H1 (cell line): ENCODE measurements at regions not wholly inside any gene's neighbourhood (a gene's known extent, or its start where the extent isn't known, plus 50 kb on each side); places are given as distances from the start of the nearest gene placed in this dataset.

Experiments
- CTCF ChIA-PET: fragments of 300-600 bp; sonication (Branson Sonifier 250); formaldehyde crosslinking; loops from one replicate; lab custom pipeline; 2021; ENCODE audit not compliant: partially characterized antibody; lab: Charles Lee
- POLR2A ChIA-PET: fragments of 300-600 bp; sonication (Branson Sonifier 250); formaldehyde crosslinking; loops from one replicate; lab custom pipeline; 2021; ENCODE audit warnings: inconsistent platforms; ENCODE audit not compliant: partially characterized antibody; lab: Charles Lee
- DNase-seq, 2 experiments: peaks; one replicate each; pipeline versions ENCODE4 v3.0.0 to v3.0.0-alpha.2; 2010 to 2022; ENCODE audit warnings: low spot score in 2 of 2, low read depth in 1 of 2, mixed read lengths in 1 of 2
- FAIRE-seq: peaks from 2 replicates; lab custom pipeline; 2011; peaks lifted over from hg19 to GRCh38; lab: Jason Lieb, UNC
- H2AFZ ChIP-seq: 2 replicates; pipeline ENCODE4 v1.8.1; 2012; ENCODE audit warnings: low read length, inconsistent platforms
- H2AK5ac ChIP-seq: 2 replicates; pipeline ENCODE4 v1.6.1; 2013; ENCODE audit warnings: low read depth, low read length
- H2BK120ac ChIP-seq: replicated peaks from 2 replicates; pipeline ENCODE3; 2013; ENCODE audit warnings: low read depth, low read length, inconsistent platforms
- H2BK12ac ChIP-seq: 2 replicates; pipeline ENCODE4 v1.6.1; 2013; ENCODE audit warnings: low read depth, low read length
- H2BK15ac ChIP-seq: 2 replicates; pipeline ENCODE4 v1.6.1; 2013; ENCODE audit warnings: low read length
- H2BK20ac ChIP-seq: 2 replicates; pipeline ENCODE4 v1.6.1; 2013; ENCODE audit warnings: low read length
- H2BK5ac ChIP-seq: 2 replicates; pipeline ENCODE4 v1.6.1; 2013; ENCODE audit warnings: low read depth, low read length
- H3K14ac ChIP-seq: 2 replicates; pipeline ENCODE4 v1.6.1; 2013; ENCODE audit warnings: inconsistent platforms; ENCODE audit not compliant: insufficient read length
- H3K18ac ChIP-seq: 2 replicates; pipeline ENCODE4 v1.6.1; 2013; ENCODE audit warnings: low read length; ENCODE audit errors: extremely low read depth
- H3K23ac ChIP-seq: 2 replicates; pipeline ENCODE4 v1.6.1; 2013; ENCODE audit warnings: inconsistent platforms; ENCODE audit not compliant: insufficient read length
- H3K23me2 ChIP-seq: 2 replicates; pipeline ENCODE4 v1.6.1; 2013; ENCODE audit warnings: low read depth, low read length
- H3K27ac ChIP-seq: 2 replicates; pipeline ENCODE4 v1.6.1; 2011; ENCODE audit warnings: low read depth, low read length, inconsistent platforms
- H3K27me3 ChIP-seq, 4 experiments: replicated peaks in 1 of 4; 1 replicate in 1 of 4; 2 replicates in 3 of 4; pipeline versions ENCODE4 v1.6.1 to v1.8.1; 2011 to 2013; ENCODE audit warnings: low read length in 3 of 4, mild to moderate bottlenecking in 3 of 4, inconsistent platforms in 2 of 4, mixed read lengths in 2 of 4, moderate library complexity in 1 of 4; ENCODE audit not compliant: control insufficient read depth in 3 of 4, insufficient read depth in 3 of 4; ENCODE audit errors: extremely low read depth in 1 of 4
- H3K36me3 ChIP-seq, 4 experiments: 2 replicates each; pipeline versions ENCODE4 v1.6.1 to v1.8.1; 2011 to 2013; ENCODE audit warnings: mild to moderate bottlenecking in 4 of 4, low read length in 3 of 4, moderate library complexity in 2 of 4, control low read depth in 1 of 4, inconsistent platforms in 1 of 4; ENCODE audit not compliant: insufficient read depth in 4 of 4, control insufficient read depth in 2 of 4
- H3K4ac ChIP-seq: replicated peaks from 2 replicates; pipeline ENCODE3; 2013; ENCODE audit warnings: low read length, low read depth, mixed read lengths, inconsistent platforms; ENCODE audit not compliant: insufficient read length
- H3K4me1 ChIP-seq, 4 experiments: replicated peaks in 1 of 4; 1 replicate in 1 of 4; 2 replicates in 3 of 4; pipeline versions ENCODE4 v1.6.1 to v1.8.1; 2011 to 2013; ENCODE audit warnings: low read length in 3 of 4, inconsistent platforms in 2 of 4, mixed read lengths in 1 of 4; ENCODE audit not compliant: insufficient read depth in 4 of 4, control insufficient read depth in 3 of 4
- H3K4me2 ChIP-seq, 2 experiments: 2 replicates each; pipeline versions ENCODE4 v1.6.1 to v1.8.1; 2011 to 2013; ENCODE audit warnings: low read depth in 2 of 2, low read length in 2 of 2, control low read depth in 1 of 2, inconsistent platforms in 1 of 2, mild to moderate bottlenecking in 1 of 2; ENCODE audit not compliant: insufficient read depth in 1 of 2
- H3K4me3 ChIP-seq, 4 experiments: fragments of 200-600, 300-600 bp in 1 of 4; sonication (generic), shearing (Covaris generic), sonication (Bioruptor Twin) in 1 of 4; 2 replicates each; pipeline versions ENCODE4 v1.5.1 to v1.8.1; 2011 to 2016; ENCODE audit warnings: low read length in 4 of 4, low read depth in 3 of 4, control low read depth in 2 of 4, inconsistent platforms in 2 of 4, mild to moderate bottlenecking in 2 of 4, mixed read lengths in 1 of 4, moderate library complexity in 1 of 4; ENCODE audit not compliant: insufficient read depth in 2 of 4; ENCODE audit errors: extremely low read depth in 1 of 4
- H3K56ac ChIP-seq: replicated peaks from 2 replicates; pipeline ENCODE3; 2013; ENCODE audit warnings: low read depth, mild to moderate bottlenecking, mixed read lengths, low read length, inconsistent platforms; ENCODE audit not compliant: insufficient read length
- H3K79me1 ChIP-seq: 2 replicates; pipeline ENCODE4 v1.6.1; 2013; ENCODE audit warnings: low read depth, low read length, control low read depth
- H3K79me2 ChIP-seq, 2 experiments: 2 replicates each; pipeline versions ENCODE4 v1.6.1 to v1.8.1; 2012 to 2013; ENCODE audit warnings: low read length in 2 of 2, mild to moderate bottlenecking in 2 of 2, inconsistent platforms in 1 of 2; ENCODE audit not compliant: insufficient read depth in 2 of 2, control insufficient read depth in 1 of 2
- H3K9ac ChIP-seq, 4 experiments: replicated peaks in 1 of 4; 1 replicate in 1 of 4; 2 replicates in 3 of 4; pipeline versions ENCODE4 v1.6.1 to v1.8.1; 2011 to 2013; ENCODE audit warnings: low read depth in 3 of 4, low read length in 3 of 4, control low read depth in 2 of 4, mild to moderate bottlenecking in 2 of 4, moderate library complexity in 2 of 4, inconsistent platforms in 1 of 4; ENCODE audit errors: extremely low read depth in 1 of 4
- H3K9me3 ChIP-seq, 2 experiments: 2 replicates each; pipeline versions ENCODE4 v1.6.1 to v1.8.1; 2012 to 2013; ENCODE audit warnings: mild to moderate bottlenecking in 2 of 2, moderate library complexity in 2 of 2, control low read depth in 1 of 2, inconsistent platforms in 1 of 2, low read depth in 1 of 2, low read length in 1 of 2, mixed read lengths in 1 of 2; ENCODE audit not compliant: insufficient read depth in 2 of 2
- H4K20me1 ChIP-seq, 2 experiments: replicated peaks in 1 of 2; 2 replicates each; pipeline versions ENCODE3 to v1.8.1; 2011 to 2013; ENCODE audit warnings: inconsistent platforms in 2 of 2, low read length in 2 of 2, mild to moderate bottlenecking in 1 of 2; ENCODE audit not compliant: insufficient read depth in 2 of 2, control insufficient read depth in 1 of 2
- H4K5ac ChIP-seq: 2 replicates; pipeline ENCODE4 v1.6.1; 2013; ENCODE audit warnings: low read length, low read depth, mixed read lengths, inconsistent platforms; ENCODE audit not compliant: insufficient read length
- H4K8ac ChIP-seq: 2 replicates; pipeline ENCODE4 v1.8.0; 2013; ENCODE audit warnings: mild to moderate bottlenecking, moderate library complexity, low read length, inconsistent platforms; ENCODE audit not compliant: insufficient read depth; ENCODE audit errors: extremely low read depth
- H4K91ac ChIP-seq: replicated peaks from 2 replicates; pipeline ENCODE3; 2013; ENCODE audit warnings: low read length, mixed read lengths, inconsistent platforms; ENCODE audit not compliant: insufficient read length
- ASH2L ChIP-seq: fragments of 200-600, 300-600 bp; sonication (generic); IDR thresholded peaks from one replicate; pipeline ENCODE4 v1.7.1; 2017; ENCODE audit warnings: low read length
- ATF2 ChIP-seq: IDR thresholded peaks from 2 replicates; pipeline ENCODE4 v1.6.1; 2012; ENCODE audit warnings: low read length, inconsistent platforms
- E2F6 ChIP-seq: IDR thresholded peaks from 2 replicates; pipeline ENCODE4 v1.6.1; 2012; ENCODE audit warnings: inconsistent platforms
- HDAC2 ChIP-seq, 2 experiments: fragments of 300-600 bp in 1 of 2; sonication (generic) in 1 of 2; IDR thresholded peaks; 2 replicates each; pipeline ENCODE4 v1.6.1; 2011 to 2012; ENCODE audit warnings: low read depth in 2 of 2, low read length in 2 of 2, mild to moderate bottlenecking in 2 of 2, moderate library complexity in 2 of 2, borderline replicate concordance in 1 of 2, inconsistent platforms in 1 of 2
- KDM5A ChIP-seq: fragments of 200-600 bp; IDR thresholded peaks from 2 replicates; pipeline ENCODE4 v1.7.1; 2012; ENCODE audit warnings: mild to moderate bottlenecking, low read length, inconsistent platforms, mixed read lengths
- MAX ChIP-seq: IDR thresholded peaks from 2 replicates; pipeline ENCODE4 v1.6.1; 2012; ENCODE audit warnings: inconsistent platforms
- NRF1 ChIP-seq: IDR thresholded peaks from 2 replicates; pipeline ENCODE4 v1.6.1; 2011; ENCODE audit warnings: mild to moderate bottlenecking, low read depth, low read length, improper control_type of control experiment
- RBBP5 ChIP-seq: IDR thresholded peaks from 2 replicates; pipeline ENCODE4 v1.7.1; 2012; ENCODE audit warnings: low read depth, mild to moderate bottlenecking, inconsistent platforms, low read length, moderate library complexity, borderline replicate concordance
- RFX5 ChIP-seq: IDR thresholded peaks from 2 replicates; pipeline ENCODE4 v1.6.1; 2011; ENCODE audit warnings: low read depth, low read length, improper control_type of control experiment, borderline replicate concordance
- RNF2 ChIP-seq: fragments of 200-900, 300-1000 bp; sonication (generic); IDR thresholded peaks from 2 replicates; pipeline ENCODE4 v1.7.1; 2016; ENCODE audit warnings: borderline replicate concordance, low read depth, mild to moderate bottlenecking, antibody characterized with exemption, low read length; ENCODE audit not compliant: poor library complexity, severe bottlenecking; ENCODE audit errors: missing control alignments
- SP4 ChIP-seq: IDR thresholded peaks from 2 replicates; pipeline ENCODE4 v1.6.1; 2012; ENCODE audit warnings: low read length, inconsistent platforms
- YY1 ChIP-seq: IDR thresholded peaks from 2 replicates; pipeline ENCODE4 v1.6.1; 2011; ENCODE audit warnings: low read depth, mild to moderate bottlenecking, low read length
- WGBS, 2 experiments: shearing (Covaris generic) in 1 of 2; methylation state at CpG; one replicate each; pipeline versions ENCODE4 v1.1.6 to v1.1.7; 2013 to 2015; ENCODE audit warnings: low lambda C conversion rate in 2 of 2, mixed read lengths in 2 of 2, inconsistent platforms in 1 of 2, low coverage in 1 of 2, missing lambda C conversion rate in 1 of 2; ENCODE audit not compliant: insufficient replicate concordance in 2 of 2, insufficient coverage in 1 of 2, insufficient read length in 1 of 2; ENCODE audit errors: extremely low coverage in 1 of 2, missing lambda C conversion rate in 1 of 2; 5-methylcytosine and 5-hydroxymethylcytosine counted together

- FAIRE-seq (no peak), DNase-seq (no peak)
- Histone ChIP-seq H3K9me3 (no peaks in the 10 kb centered on the region), H3K4ac (no peak overlapping the region), H3K4me2 (no peak overlapping the region), H4K91ac (no peak overlapping the region), H2BK20ac (no peak overlapping the region), H4K8ac (no peak overlapping the region), H3K4me3 (no peak overlapping the region), H4K5ac (no peak overlapping the region), H3K14ac (no peak overlapping the region), H3K79me2 (no peaks in the 10 kb centered on the region), H3K18ac (no peak overlapping the region), H3K56ac (no peak overlapping the region), H3K4me1 (no peaks in the 10 kb centered on the region), H3K23ac (no peak overlapping the region), H3K9ac (no peak overlapping the region), H2BK120ac (no peak overlapping the region), H2AFZ (no peak overlapping the region), H3K79me1 (no peaks in the 10 kb centered on the region), H2BK12ac (no peak overlapping the region), H2BK5ac (no peak overlapping the region), H4K20me1 (no peaks in the 10 kb centered on the region), H3K27me3 (no peaks in the 10 kb centered on the region), H3K27ac (no peak overlapping the region), H2AK5ac (no peak overlapping the region), H3K36me3 (no peaks in the 10 kb centered on the region), H2BK15ac (no peak overlapping the region), H3K23me2 (no peaks in the 10 kb centered on the region)
- 68% methylated on average over 5 of the region's 5 CpGs; no CpG with 5 or more reads in 1 of the 2 experiments for WGBS, 2 experiments
- POLR2A ChIA-PET: no interaction called here
- CTCF ChIA-PET: interaction anchor here (0.9 to 1.3 kb wide), 2 partner anchors 11 to 34 kb away, joined by 4 to 5 read pairs; no protein-coding TSS in a partner anchor
- TF ChIP-seq RFX5 (no peak), YY1 (no peak), E2F6 (no peak), ASH2L (no peak), RNF2 (no peak), RBBP5 (no peak), NRF1 (no peak), MAX (no peak), KDM5A (no peak), SP4 (no peak), HDAC2 (IDR thresholded peaks at IDR 0.05; ENCODE audit: borderline replicate concordance in 1 of 2, low read depth in 2 of 2, low read length in 2 of 2) (no peak), ATF2 (no peak)
Measured at GRCh38 chr18:77716282-77716681, 466.6 kb downstream of the GALR1 start.
